ENCODE measurements at regions not wholly inside any gene's neighbourhood (a gene's known extent, or its start where the extent isn't known, plus 50 kb on each side); places are given as distances from the start of the nearest gene placed in this dataset.

GRCh38 chr14:101257551-101257950 lies 303.7 kb upstream of the DIO3 start:
- no peak overlapping the region for H3K4me2 ChIP-seq (ENCODE audit: low read depth, low read length)
- H3K4me1 ChIP-seq (ENCODE audit: control insufficient read depth, insufficient read depth, low read length), result no peaks in the 10 kb centered on the region
- H3K9me3 ChIP-seq (ENCODE audit: control insufficient read depth, insufficient read depth, low read length), result peaks cover 2% of the 10 kb centered on the region; the same call in 1 of the 2 replicates
- no peak overlapping the region for H3K18ac ChIP-seq (ENCODE audit: low read depth, low read length)
- H2AK5ac ChIP-seq (ENCODE audit: low read depth, low read length), result no peak overlapping the region
- H3K9me1 ChIP-seq (ENCODE audit: insufficient read depth, low read length), result no peaks in the 10 kb centered on the region
- no peak overlapping the region for H2BK15ac ChIP-seq (ENCODE audit: low read depth, low read length)
- ATAC-seq (ENCODE audit: low read depth) (no peak), DNase-seq (no peak)
- POLR2A ChIA-PET (ENCODE audit: unreplicated experiment), result no interaction called here
- H3K27me3 ChIP-seq (ENCODE audit: control insufficient read depth, insufficient read depth, low read length), result peaks cover 32% of the 10 kb centered on the region
- no peak overlapping the region for H3K27ac ChIP-seq (ENCODE audit: insufficient read depth, low read length)
- H3K36me3 ChIP-seq (ENCODE audit: control insufficient read depth, insufficient read depth, low read length), result no peaks in the 10 kb centered on the region
- H2BK120ac ChIP-seq (ENCODE audit: low read depth, low read length), result no peak overlapping the region
- no peak overlapping the region for H3K4ac ChIP-seq (ENCODE audit: low read depth, low read length)
- H2BK20ac ChIP-seq (ENCODE audit: low read depth, low read length), result no peak overlapping the region
- dilution Hi-C loops (cut with HindIII; ENCODE audit: low sequenced_read_pairs, unreplicated experiment) (no loop called here), intact Hi-C loops (cut with micrococcal nuclease) (no loop called here), in situ Hi-C loops (cut with MboI; ENCODE audit: low sequenced_read_pairs) (no loop called here)
- no peak overlapping the region for H3K9ac ChIP-seq (ENCODE audit: low read depth, low read length)
- no peaks in the 10 kb centered on the region for H3K79me1 ChIP-seq (ENCODE audit: low read depth in 1 of 2, low read length in 2 of 2)
- no peak overlapping the region for H4K8ac ChIP-seq (ENCODE audit: low read depth in 2 of 2, low read length in 2 of 2)
- H4K5ac ChIP-seq (ENCODE audit: low read depth, low read length), result no peak overlapping the region
- WGBS, 2 experiments (ENCODE audit: extremely low coverage in 2 of 2, insufficient read length in 1 of 2), result no CpG with 5 or more reads among the region's 6 CpGs
- no peak overlapping the region for H2AK9ac ChIP-seq (replicated peaks; ENCODE audit: low read depth, low read length, poor library complexity)
- BruUV-seq (replicated peaks), result no TSS peak
- no peak overlapping the region for H3K23ac ChIP-seq (ENCODE audit: low read depth, low read length)
- H3K4me3 ChIP-seq (ENCODE audit: insufficient read depth, low read depth, low read length), result no peak overlapping the region
- no peak for TF ChIP-seq FOS (IDR thresholded peaks at IDR 0.05; ENCODE audit: low read depth, low read length)
- no peak for TF ChIP-seq SMC3 (IDR thresholded peaks at IDR 0.05; ENCODE audit: low read depth, low read length)
- no peak for TF ChIP-seq RFX5 (IDR thresholded peaks at IDR 0.05; ENCODE audit: low read depth, low read length)
- no peak for TF ChIP-seq RAD21 (IDR thresholded peaks at IDR 0.05; ENCODE audit: low read length)
- TF ChIP-seq ELK1 (IDR thresholded peaks at IDR 0.05; ENCODE audit: borderline replicate concordance, low read depth, low read length), result no peak
- TF ChIP-seq CTCF (conservative IDR thresholded peaks at IDR 0.05; ENCODE audit: low read depth, low read length), result no peak
- TF ChIP-seq RCOR1 (IDR thresholded peaks at IDR 0.05; ENCODE audit: insufficient replicate concordance, low read length), result no peak
- TF ChIP-seq CEBPB (IDR thresholded peaks at IDR 0.05; ENCODE audit: low read depth, low read length), result no peak
- no peak for TF ChIP-seq MAZ (IDR thresholded peaks at IDR 0.05; ENCODE audit: borderline replicate concordance, low read depth, low read length)
- no peak for TF ChIP-seq USF2 (IDR thresholded peaks at IDR 0.05; ENCODE audit: low read depth, low read length)
- TF ChIP-seq MXI1 (IDR thresholded peaks at IDR 0.05; ENCODE audit: borderline replicate concordance, low read depth, low read length), result no peak
- no peak for TF ChIP-seq NFE2L2 (IDR thresholded peaks at IDR 0.05; ENCODE audit: low read depth, low read length)
- no peak for TF ChIP-seq BHLHE40 (IDR thresholded peaks at IDR 0.05; ENCODE audit: low read depth, low read length)
- no peak for TF ChIP-seq MAFK (IDR thresholded peaks at IDR 0.05; ENCODE audit: low read depth, low read length)
- no peak for TF ChIP-seq CHD1 (IDR thresholded peaks at IDR 0.05; ENCODE audit: low read depth, low read length)
- TF ChIP-seq POLR2A (IDR thresholded peaks at IDR 0.05; ENCODE audit: low read depth, low read length), result no peak
- no peak overlapping the region for H3K14ac ChIP-seq (replicated peaks; ENCODE audit: low read depth, low read length)
- no peak overlapping the region for H3K56ac ChIP-seq (ENCODE audit: extremely low read depth, insufficient read depth, low read length)
- H4K20me1 ChIP-seq (ENCODE audit: insufficient read depth, low read length), result no peaks in the 10 kb centered on the region
- CTCF ChIA-PET, result no interaction called here
- H2BK5ac ChIP-seq (ENCODE audit: low read depth, low read length, poor library complexity, severe bottlenecking), result no peak overlapping the region
- H2AFZ ChIP-seq (replicated peaks; ENCODE audit: low read length, poor library complexity), result no peak overlapping the region
- no peak overlapping the region for H4K91ac ChIP-seq (ENCODE audit: insufficient read depth, low read depth, low read length)
